ENCODE measurements at regions not wholly inside any gene's neighbourhood (a gene's known extent, or its start where the extent isn't known, plus 50 kb on each side); places are given as distances from the start of the nearest gene placed in this dataset.

GRCh38 chr18:44060197-44060596, 620.5 kb upstream of the SETBP1 start:
- TF ChIP-seq EZH2 (IDR thresholded peaks at IDR 0.05) (no peak), POLR2AphosphoS5 (IDR thresholded peaks at IDR 0.05; ENCODE audit: borderline replicate concordance, low read depth, low read length) (no peak), FOXP2 (optimal IDR thresholded peaks at IDR 0.05; ENCODE audit: control extremely low read depth, extremely low read length, insufficient read depth) (no peak)

Data from SK-N-MC (cell line).